ENCODE measurements at regions not wholly inside any gene's neighbourhood (a gene's known extent, or its start where the extent isn't known, plus 50 kb on each side); places are given as distances from the start of the nearest gene placed in this dataset.
"Not testable (repeated sequence)": the region's sequence is repeated elsewhere in the genome, so short reads cannot be mapped to it uniquely, and the experiment has no call there.

DNA sequence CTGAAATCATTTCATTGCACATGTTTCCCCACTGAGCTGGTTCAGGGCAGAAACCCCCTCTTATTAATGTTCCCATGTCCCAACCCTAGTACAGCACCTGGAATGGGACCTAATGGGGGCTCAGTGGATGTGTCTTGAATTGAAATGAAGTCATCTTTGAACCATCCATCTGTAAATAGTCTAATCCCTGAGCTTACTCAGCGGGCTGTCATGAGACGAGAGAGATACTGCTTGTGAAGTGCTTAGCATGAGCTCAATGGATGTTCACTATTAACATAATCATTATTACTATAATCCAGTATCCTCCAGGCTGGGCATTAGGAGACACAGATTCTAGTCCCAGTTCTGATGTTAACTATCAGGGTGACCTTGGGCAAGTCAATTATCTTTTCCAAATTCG lies 106.6 kb upstream of the LRFN2 start:
- DNase-seq (ENCODE audit: low read depth), result no peak

DNA sequence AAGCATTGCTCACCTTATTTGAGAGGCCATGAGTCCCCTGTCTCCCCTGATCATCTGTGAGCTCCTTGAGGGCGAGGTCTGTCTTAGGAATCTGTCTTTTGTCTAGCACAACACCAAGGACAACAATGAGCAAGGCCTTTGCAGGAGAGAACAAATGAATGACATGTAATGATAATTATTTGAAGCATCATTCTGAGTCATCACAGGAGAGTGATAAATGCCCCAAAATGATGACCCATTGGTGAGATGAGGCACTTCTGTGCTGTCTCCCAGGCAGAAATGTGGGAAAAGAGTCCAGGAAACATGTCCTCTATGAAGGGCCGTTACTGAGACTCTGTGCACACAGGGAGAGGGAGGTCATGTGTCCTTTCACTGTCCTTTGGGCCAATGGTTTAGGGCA lies 105.2 kb upstream of the LRFN2 start:
- DNase-seq (ENCODE audit: low read depth), result no peak

DNA sequence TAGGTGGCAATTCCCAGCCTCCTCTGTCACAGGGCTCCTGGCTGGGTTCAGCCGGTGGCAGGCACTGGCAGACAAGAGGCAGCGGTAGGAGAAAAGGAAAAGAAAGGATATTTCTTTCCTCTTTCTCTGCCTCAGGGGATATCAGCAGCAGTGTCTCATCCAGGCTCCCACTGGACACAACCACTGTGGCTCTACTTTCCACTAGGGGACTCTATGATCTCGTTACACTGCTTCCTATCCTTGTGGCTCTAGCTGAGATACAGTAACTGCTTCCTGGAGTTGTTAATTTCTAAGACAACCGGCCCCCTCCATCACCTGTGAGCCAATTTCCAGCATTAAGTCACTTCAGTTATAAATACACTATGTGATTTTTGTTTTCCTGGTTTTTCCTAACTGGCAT lies 102.0 kb upstream of the LRFN2 start:
- no peak for DNase-seq (ENCODE audit: low read depth)

- DNase-seq (ENCODE audit: low read depth), result no peak
Observed at GRCh38 chr6:40688214-40688761, 101.1 kb upstream of the LRFN2 start.

DNA sequence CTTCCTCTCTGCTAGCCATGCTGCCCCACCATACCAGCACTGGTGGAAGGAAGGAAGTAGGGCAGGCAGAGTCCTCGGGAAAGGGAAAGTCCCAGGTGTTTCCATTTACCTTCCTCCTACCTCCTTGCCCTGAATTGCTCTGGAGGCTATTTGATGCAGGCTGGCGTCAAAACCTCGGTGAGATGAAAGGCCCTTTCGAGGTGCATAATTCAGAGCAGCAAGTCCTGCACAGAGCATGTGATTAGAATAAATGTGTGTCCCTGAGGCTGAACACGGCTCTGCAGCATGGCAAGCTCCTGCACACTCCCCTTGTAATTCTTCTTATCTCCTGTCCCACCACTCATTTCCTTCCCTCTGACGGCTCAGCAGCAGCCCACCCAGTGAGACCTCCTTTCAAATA lies 98.7 kb upstream of the LRFN2 start:
- no peak for DNase-seq (ENCODE audit: low read depth)

DNA sequence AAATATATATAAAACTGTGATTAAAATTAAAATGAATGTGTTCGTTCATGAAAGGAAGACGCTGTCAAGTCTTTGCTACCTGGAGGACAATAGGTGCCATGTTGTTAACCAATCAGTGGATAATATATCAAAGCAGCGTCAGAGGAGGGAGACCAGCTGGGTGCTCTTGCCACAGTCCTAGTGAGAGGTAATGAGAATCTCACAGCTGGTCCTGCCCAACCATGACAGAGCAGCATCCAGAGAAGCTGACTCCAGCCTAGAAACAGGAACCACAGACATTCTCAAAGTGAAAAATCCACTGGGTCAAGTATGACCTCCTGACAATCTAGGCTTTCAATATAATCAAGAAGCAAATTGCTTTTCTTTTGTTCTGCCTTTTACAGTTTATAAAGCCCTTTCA lies 94.5 kb upstream of the LRFN2 start:
- DNase-seq (ENCODE audit: low read depth), result no peak

- DNase-seq (ENCODE audit: low read depth), result no peak
Observed at GRCh38 chr6:40678941-40679340, 91.8 kb upstream of the LRFN2 start.

DNA sequence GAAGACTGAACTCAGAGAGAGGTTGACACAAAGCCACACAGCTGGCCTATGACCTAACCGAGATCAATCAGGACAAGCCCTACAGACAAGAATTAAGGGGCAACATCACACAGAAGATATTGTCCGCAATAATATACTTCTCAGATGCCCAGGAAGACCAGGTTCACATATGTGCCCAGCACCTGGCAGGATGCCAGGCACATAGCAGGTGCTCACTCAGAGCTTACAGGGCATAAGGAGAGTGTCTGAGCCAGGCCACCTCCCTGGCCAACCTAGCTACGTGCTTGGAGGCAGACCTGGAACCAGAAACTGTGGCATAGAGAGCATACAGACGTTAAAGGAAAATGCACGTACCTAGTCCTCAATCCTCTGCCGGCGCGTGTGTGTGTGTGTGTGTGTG lies 87.0 kb upstream of the LRFN2 start:
- DNase-seq (ENCODE audit: low read depth), result no peak

- DNase-seq (ENCODE audit: low read depth), result no peak
Observed at GRCh38 chr6:40672087-40672486, 84.9 kb upstream of the LRFN2 start.

GRCh38 chr6:40671694-40672050 lies 84.5 kb upstream of the LRFN2 start:
- no peak for DNase-seq (ENCODE audit: low read depth)

GRCh38 chr6:40671001-40671693 lies 84.0 kb upstream of the LRFN2 start:
- DNase-seq (ENCODE audit: low read depth), result no peak

DNA sequence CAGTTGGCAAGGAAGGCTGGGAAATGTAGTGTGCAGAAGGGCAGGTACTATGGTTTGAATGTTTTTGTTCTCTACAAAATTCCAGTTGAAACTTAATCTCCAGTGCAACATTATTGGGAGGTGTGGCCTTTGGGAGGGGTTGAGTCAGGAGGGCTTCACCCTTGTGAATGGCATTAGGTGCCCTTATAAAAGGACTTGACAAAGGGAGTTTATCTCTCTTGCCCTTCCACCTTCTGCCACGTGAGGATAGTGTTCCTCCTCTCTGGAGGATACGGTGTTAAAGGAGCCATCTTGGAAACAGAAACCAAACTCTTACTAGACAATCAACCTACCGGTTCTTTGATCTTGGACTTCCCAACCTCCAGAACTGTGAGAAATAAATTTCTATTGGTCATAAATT lies 82.2 kb upstream of the LRFN2 start:
- DNase-seq (ENCODE audit: low read depth), result no peak

DNA sequence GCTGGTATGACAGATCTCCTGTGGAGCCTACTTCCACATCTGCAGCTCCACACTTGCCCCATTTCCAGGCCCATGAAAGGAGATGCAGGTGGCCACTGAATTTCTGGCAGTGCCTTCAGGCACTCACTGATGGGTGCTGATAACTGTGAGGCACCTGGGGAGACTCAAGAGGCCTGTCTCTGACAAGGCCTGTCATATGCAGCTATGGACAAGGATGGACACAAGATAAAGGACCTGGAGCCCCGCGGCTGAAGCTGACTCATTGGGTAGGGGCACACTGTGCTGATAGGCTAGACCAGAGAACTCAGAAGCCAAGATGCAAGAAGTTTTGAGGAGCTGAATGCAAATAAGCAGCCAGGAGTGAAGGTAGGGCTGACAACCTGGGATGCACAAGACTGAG lies 81.0 kb upstream of the LRFN2 start:
- no peak for DNase-seq (ENCODE audit: low read depth)

GRCh38 chr6:40666530-40666929 lies 79.4 kb upstream of the LRFN2 start:
- no peak for DNase-seq (ENCODE audit: low read depth)

- no peak for DNase-seq (ENCODE audit: low read depth)
Observed at GRCh38 chr6:40661726-40662125, 74.6 kb upstream of the LRFN2 start.

- not testable (repeated sequence) for DNase-seq (ENCODE audit: low read depth)
Observed at GRCh38 chr6:40656772-40657171, 69.6 kb upstream of the LRFN2 start.

DNA sequence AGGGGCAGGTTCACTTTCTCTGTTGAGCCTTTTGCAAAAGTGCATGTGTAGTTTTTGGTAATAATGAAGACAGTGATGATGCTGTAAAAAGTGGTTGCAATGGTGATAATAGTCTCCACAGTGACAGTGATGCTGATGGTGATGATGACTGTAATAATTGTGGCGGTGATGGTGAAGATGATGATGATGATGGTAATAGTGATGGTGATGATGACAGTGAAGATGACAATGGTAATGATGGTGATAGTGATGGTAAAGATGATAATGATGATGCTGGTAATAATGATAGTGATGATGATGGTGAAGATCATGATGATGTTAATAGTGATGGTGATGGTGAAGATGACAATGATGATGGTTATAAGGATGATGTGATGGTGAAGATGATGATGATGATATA lies 67.7 kb upstream of the LRFN2 start:
- DNase-seq (ENCODE audit: low read depth), result no peak

- no peak for DNase-seq (ENCODE audit: low read depth)
Observed at GRCh38 chr6:40645043-40645442, 57.9 kb upstream of the LRFN2 start.

DNA sequence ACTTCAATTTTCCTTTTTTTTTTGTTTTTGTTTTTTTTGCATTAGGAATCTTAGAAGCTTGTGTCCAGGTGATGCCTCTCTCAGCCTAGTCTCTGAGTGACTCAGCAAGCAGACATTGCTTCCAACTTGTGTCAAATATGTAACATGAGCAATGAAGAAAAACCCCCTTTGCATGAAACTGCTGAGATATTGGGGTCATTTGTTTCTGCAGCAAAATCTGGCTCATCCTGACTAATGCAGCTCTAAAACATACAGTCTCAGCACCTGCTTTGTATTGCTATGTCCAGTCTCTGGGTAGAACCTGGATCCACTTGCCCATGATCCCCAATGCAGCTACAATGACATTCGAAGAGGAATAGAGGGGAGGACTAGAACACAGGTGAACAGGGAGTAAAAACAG lies 55.7 kb upstream of the LRFN2 start:
- DNase-seq (ENCODE audit: low read depth), result no peak

DNA sequence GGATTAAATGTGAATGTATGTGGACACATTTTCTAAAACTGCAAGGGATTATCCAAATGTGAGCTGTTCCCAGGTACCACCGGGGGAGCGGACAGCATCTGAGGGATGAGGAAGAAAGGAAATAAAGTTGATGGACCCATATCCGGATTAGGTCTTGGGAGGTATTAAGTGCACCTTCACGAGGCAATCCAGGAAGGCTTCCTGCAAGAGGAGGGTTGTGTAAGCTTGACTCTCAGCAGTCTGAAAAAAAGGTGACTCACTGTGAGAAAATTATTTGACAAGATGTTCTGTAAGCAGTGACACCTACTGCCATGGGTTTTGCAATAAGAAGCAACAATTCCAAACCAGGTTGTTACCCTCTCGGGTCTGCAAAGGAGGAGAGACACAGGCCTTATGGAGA lies 55.0 kb upstream of the LRFN2 start:
- DNase-seq (ENCODE audit: low read depth), result no peak

- DNase-seq (ENCODE audit: low read depth), result no peak
Observed at GRCh38 chr6:40640599-40641227, 53.5 kb upstream of the LRFN2 start.

All from renal cortical epithelial cell (primary cell).